HCT116 (cell line): ENCODE measurements at regions not wholly inside any gene's neighbourhood (a gene's known extent, or its start where the extent isn't known, plus 50 kb on each side); places are given as distances from the start of the nearest gene placed in this dataset.

Experiments
- ATAC-seq: fragments of 200-7000 bp; cut with Tn5 transposase; 2 replicates; pipeline ENCODE4 v1.9.1; 2020; ENCODE audit warnings: mild to moderate bottlenecking, moderate library complexity
- BruUV-seq: library from RNA; stranded (reverse); fragments of 400-500 nt; replicated peaks from 2 replicates; lab custom pipeline; 2021; lab: Mats Ljungman, UMichigan
- CTCF ChIA-PET: fragments of 300-600 bp; sonication (Branson Sonifier 250); formaldehyde crosslinking; loops from one replicate; lab custom pipeline; 2021; ENCODE audit warnings: antibody characterized with exemption; lab: Charles Lee
- POLR2A ChIA-PET: fragments of 300-600, 350-600 bp; sonication (Branson Sonifier 250); formaldehyde crosslinking; loops from one replicate; lab custom pipeline; 2021; ENCODE audit warnings: antibody characterized with exemption; lab: Charles Lee
- RAD21 ChIA-PET, 2 experiments: fragments of 300-600 bp; sonication (Branson Sonifier 250); formaldehyde crosslinking; loops; one replicate each; lab custom pipeline; 2023; ENCODE audit warnings: low total read pairs in 2 of 2; ENCODE audit not compliant: uncharacterized antibody in 2 of 2, unreplicated experiment in 2 of 2, low non-redundant PET in 1 of 2; lab: Charles Lee
- DNase-seq: peaks from one replicate; pipeline ENCODE4 v3.0.0-alpha.2; 2010; ENCODE audit warnings: low read depth, low spot score
- H2AFZ ChIP-seq: fragments of 200-600 bp; shearing (Covaris generic), sonication (generic); 2 replicates; pipeline ENCODE4 v1.6.1; 2017; ENCODE audit warnings: low read depth, mixed run types, mixed read lengths, antibody characterized with exemption, low read length; ENCODE audit not compliant: poor library complexity, severe bottlenecking
- H3K27ac ChIP-seq: 2 replicates; pipeline ENCODE4 v1.5.1; 2012; ENCODE audit warnings: low read depth, low read length
- H3K27me3 ChIP-seq: fragments of 200-600 bp; sonication (generic); 2 replicates; pipeline ENCODE4 v1.6.1; 2016; ENCODE audit warnings: mixed run types, low read length, mixed read lengths; ENCODE audit not compliant: insufficient read depth
- H3K36me3 ChIP-seq, 2 experiments: fragments of 200-500 bp in 1 of 2; fragments of 200-600 bp in 1 of 2; sonication (Bioruptor generic) in 1 of 2; sonication (generic) in 1 of 2; 2 replicates each; pipeline versions ENCODE4 v1.5.1 to v1.6.1; 2014 to 2016; ENCODE audit warnings: low read length in 2 of 2, inconsistent platforms in 1 of 2, mixed read lengths in 1 of 2, mixed run types in 1 of 2; ENCODE audit not compliant: insufficient read depth in 2 of 2, control insufficient read depth in 1 of 2
- H3K4me1 ChIP-seq, 2 experiments: fragments of 200-600 bp in 1 of 2; sonication (generic) in 1 of 2; 2 replicates each; pipeline versions ENCODE4 v1.5.1 to v1.6.1; 2012 to 2017; ENCODE audit warnings: low read length in 2 of 2, inconsistent platforms in 1 of 2, mild to moderate bottlenecking in 1 of 2, mixed read lengths in 1 of 2, mixed run types in 1 of 2, moderate library complexity in 1 of 2; ENCODE audit not compliant: insufficient read depth in 2 of 2, control insufficient read depth in 1 of 2
- H3K4me2 ChIP-seq: fragments of 200-600 bp; sonication (generic); 2 replicates; pipeline ENCODE4 v1.6.1; 2017; ENCODE audit warnings: mixed run types, low read length, mixed read lengths
- H3K4me3 ChIP-seq, 2 experiments: fragments of 200-600 bp in 1 of 2; sonication (generic) in 1 of 2; replicated peaks in 1 of 2; 2 replicates each; pipeline ENCODE4 v1.5.1; 2011 to 2016; ENCODE audit warnings: low read length in 2 of 2, control low read depth in 1 of 2, low read depth in 1 of 2, mild to moderate bottlenecking in 1 of 2, mixed read lengths in 1 of 2, mixed run types in 1 of 2
- H3K79me2 ChIP-seq: fragments of 200-600 bp; sonication (generic); 2 replicates; pipeline ENCODE4 v1.6.1; 2017; ENCODE audit warnings: mild to moderate bottlenecking, mixed run types, low read length, moderate library complexity, mixed read lengths; ENCODE audit not compliant: insufficient read depth
- H3K9ac ChIP-seq: fragments of 200-600 bp; sonication (generic); 2 replicates; pipeline ENCODE4 v1.6.1; 2016; ENCODE audit warnings: low read length, mixed read lengths
- H3K9me2 ChIP-seq: fragments of 200-600 bp; sonication (generic), shearing (Covaris generic); 2 replicates; pipeline ENCODE4 v1.6.1; 2017; ENCODE audit warnings: mixed run types, mild to moderate bottlenecking, moderate library complexity; ENCODE audit not compliant: insufficient read depth
- H3K9me3 ChIP-seq, 2 experiments: fragments of 200-500 bp in 1 of 2; fragments of 200-600 bp in 1 of 2; sonication (Bioruptor generic) in 1 of 2; sonication (generic) in 1 of 2; 2 replicates each; pipeline ENCODE4 v1.6.1; 2014 to 2017; ENCODE audit warnings: low read length in 2 of 2, mixed read lengths in 2 of 2, inconsistent platforms in 1 of 2, low read depth in 1 of 2, mild to moderate bottlenecking in 1 of 2, mixed run types in 1 of 2, moderate library complexity in 1 of 2; ENCODE audit not compliant: control insufficient read depth in 1 of 2, insufficient read depth in 1 of 2
- H4K20me1 ChIP-seq: fragments of 200-600 bp; sonication (generic), shearing (Covaris generic); 2 replicates; pipeline ENCODE4 v1.6.1; 2017; ENCODE audit warnings: mixed run types, mild to moderate bottlenecking, moderate library complexity; ENCODE audit not compliant: insufficient read depth
- ELF1 ChIP-seq: IDR thresholded peaks from 2 replicates; pipeline ENCODE4 v1.6.1; 2012; ENCODE audit warnings: low read depth, borderline replicate concordance
- EZH2 ChIP-seq: fragments of 200-600 bp; sonication (generic); IDR thresholded peaks from 2 replicates; pipeline ENCODE4 v1.6.1; 2017; ENCODE audit warnings: antibody characterized with exemption, mixed run types
- POLR2A ChIP-seq: IDR thresholded peaks from 2 replicates; pipeline ENCODE4 v1.7.0; 2011; ENCODE audit warnings: borderline replicate concordance; ENCODE audit not compliant: insufficient read depth, insufficient read length; ENCODE audit errors: extremely low read depth
- POLR2AphosphoS5 ChIP-seq: IDR thresholded peaks from 2 replicates; pipeline ENCODE4 v1.6.1; 2011; ENCODE audit warnings: mild to moderate bottlenecking, low read depth, low read length, moderate library complexity
- SIN3A ChIP-seq: IDR thresholded peaks from 2 replicates; pipeline ENCODE4 v1.6.1; 2012; ENCODE audit warnings: low read depth
- YY1 ChIP-seq: IDR thresholded peaks from 2 replicates; pipeline ENCODE4 v1.6.1; 2011; ENCODE audit warnings: low read length, low read depth, moderate library complexity, mild to moderate bottlenecking; ENCODE audit not compliant: insufficient replicate concordance; ENCODE audit errors: extremely low read depth
- ZFX ChIP-seq: fragments of 450-650 bp; IDR thresholded peaks from 2 replicates; pipeline ENCODE4 v1.6.1; 2017
- ZNF274 ChIP-seq: fragments of 200-500 bp; sonication (Bioruptor generic); IDR thresholded peaks from 2 replicates; pipeline ENCODE4 v1.6.1; 2014; ENCODE audit warnings: mild to moderate bottlenecking, low read depth, low read length, inconsistent platforms
- intact Hi-C: fragments of 100-400 bp; cut with micrococcal nuclease; formaldehyde crosslinking; loops from 2 replicates; pipeline ENCODE4 v1.10.0; 2022
- TF ChIP-seq, protein P1 (sequence below): IDR thresholded peaks from 2 replicates; pipeline ENCODE4 v1.6.1; 2012; ENCODE audit warnings: low read depth
- TF ChIP-seq, protein P2 (sequence below): IDR thresholded peaks from 2 replicates; pipeline ENCODE4 v1.6.1; 2012

DNA sequence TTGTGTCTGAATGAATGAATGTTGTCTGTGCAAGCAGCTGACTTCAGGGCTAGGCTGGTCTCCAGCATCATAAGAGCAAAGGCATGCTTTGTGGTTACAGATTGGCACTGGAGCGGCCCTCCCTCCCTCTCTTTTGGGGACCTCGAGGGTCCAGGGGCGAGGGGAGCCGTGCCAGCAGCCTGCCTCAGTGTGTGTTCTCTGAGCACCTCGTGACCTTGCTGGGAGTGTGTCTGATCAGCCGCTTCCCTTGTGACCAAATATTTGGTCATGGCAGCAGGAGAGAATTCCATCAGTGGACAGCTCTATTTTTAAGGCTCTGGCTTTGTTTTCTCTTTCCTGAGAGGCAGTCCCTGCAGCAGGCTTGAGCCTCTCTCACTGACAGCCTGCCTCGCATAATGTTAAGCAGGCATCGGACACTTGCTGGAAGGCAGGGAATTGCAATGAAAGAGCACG, 329.7 kb downstream of the UQCRFS1 start:
- CTCF ChIA-PET: no interaction called here
- intact Hi-C loops: no loop called here
- no peak for DNase-seq
- H3K4me1 ChIP-seq: no peaks in the 10 kb centered on the region
- H4K20me1 ChIP-seq: no peaks in the 10 kb centered on the region
- no peaks in the 10 kb centered on the region for H3K9me2 ChIP-seq
- RAD21 ChIA-PET: no interaction called here
- H3K79me2 ChIP-seq: no peaks in the 10 kb centered on the region
- no peak for ATAC-seq
- H3K4me3 ChIP-seq: no peak overlapping the region
- no peak overlapping the region for H3K4me2 ChIP-seq
- no peaks in the 10 kb centered on the region for H3K36me3 ChIP-seq
- H3K27ac ChIP-seq: no peak overlapping the region
- TF ChIP-seq SIN3A: no peak
- TF ChIP-seq ZNF274: no peak
- no peak for TF ChIP-seq EZH2
- TF ChIP-seq YY1: no peak
- TF ChIP-seq, protein P1, sequence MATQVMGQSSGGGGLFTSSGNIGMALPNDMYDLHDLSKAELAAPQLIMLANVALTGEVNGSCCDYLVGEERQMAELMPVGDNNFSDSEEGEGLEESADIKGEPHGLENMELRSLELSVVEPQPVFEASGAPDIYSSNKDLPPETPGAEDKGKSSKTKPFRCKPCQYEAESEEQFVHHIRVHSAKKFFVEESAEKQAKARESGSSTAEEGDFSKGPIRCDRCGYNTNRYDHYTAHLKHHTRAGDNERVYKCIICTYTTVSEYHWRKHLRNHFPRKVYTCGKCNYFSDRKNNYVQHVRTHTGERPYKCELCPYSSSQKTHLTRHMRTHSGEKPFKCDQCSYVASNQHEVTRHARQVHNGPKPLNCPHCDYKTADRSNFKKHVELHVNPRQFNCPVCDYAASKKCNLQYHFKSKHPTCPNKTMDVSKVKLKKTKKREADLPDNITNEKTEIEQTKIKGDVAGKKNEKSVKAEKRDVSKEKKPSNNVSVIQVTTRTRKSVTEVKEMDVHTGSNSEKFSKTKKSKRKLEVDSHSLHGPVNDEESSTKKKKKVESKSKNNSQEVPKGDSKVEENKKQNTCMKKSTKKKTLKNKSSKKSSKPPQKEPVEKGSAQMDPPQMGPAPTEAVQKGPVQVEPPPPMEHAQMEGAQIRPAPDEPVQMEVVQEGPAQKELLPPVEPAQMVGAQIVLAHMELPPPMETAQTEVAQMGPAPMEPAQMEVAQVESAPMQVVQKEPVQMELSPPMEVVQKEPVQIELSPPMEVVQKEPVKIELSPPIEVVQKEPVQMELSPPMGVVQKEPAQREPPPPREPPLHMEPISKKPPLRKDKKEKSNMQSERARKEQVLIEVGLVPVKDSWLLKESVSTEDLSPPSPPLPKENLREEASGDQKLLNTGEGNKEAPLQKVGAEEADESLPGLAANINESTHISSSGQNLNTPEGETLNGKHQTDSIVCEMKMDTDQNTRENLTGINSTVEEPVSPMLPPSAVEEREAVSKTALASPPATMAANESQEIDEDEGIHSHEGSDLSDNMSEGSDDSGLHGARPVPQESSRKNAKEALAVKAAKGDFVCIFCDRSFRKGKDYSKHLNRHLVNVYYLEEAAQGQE: no peak
- no peak for TF ChIP-seq POLR2AphosphoS5
- no peak for TF ChIP-seq ZFX
- TF ChIP-seq POLR2A: no peak
- TF ChIP-seq, protein P2, sequence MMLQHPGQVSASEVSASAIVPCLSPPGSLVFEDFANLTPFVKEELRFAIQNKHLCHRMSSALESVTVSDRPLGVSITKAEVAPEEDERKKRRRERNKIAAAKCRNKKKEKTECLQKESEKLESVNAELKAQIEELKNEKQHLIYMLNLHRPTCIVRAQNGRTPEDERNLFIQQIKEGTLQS: no peak
- TF ChIP-seq ELF1: no peak
- POLR2A ChIA-PET: no interaction called here
- no peaks in the 10 kb centered on the region for H3K27me3 ChIP-seq
- H2AFZ ChIP-seq: no peak overlapping the region
- H3K9ac ChIP-seq: no peak overlapping the region
- peaks cover 0 to 19% of the 10 kb centered on the region in 2 experiments; a peak in 2 of 4 replicates for H3K9me3 ChIP-seq
- no TSS peak for BruUV-seq
